WTC11 (cell line): ENCODE measurements at regions not wholly inside any gene's neighbourhood (a gene's known extent, or its start where the extent isn't known, plus 50 kb on each side); places are given as distances from the start of the nearest gene placed in this dataset.

Source experiments
- ATAC-seq: fragments of 200-7000 bp; cut with Tn5 transposase; 2 replicates; pipeline ENCODE4 v1.10.0; 2021; ENCODE audit warnings: mild to moderate bottlenecking, moderate library complexity
- CTCF ChIA-PET: fragments of 300-600 bp; sonication (Branson Sonifier 250); formaldehyde crosslinking; loops from one replicate; lab custom pipeline; 2021; ENCODE audit warnings: antibody characterized with exemption; lab: Charles Lee
- POLR2A ChIA-PET: fragments of 350-600 bp; sonication (Branson Sonifier 250); formaldehyde crosslinking; loops from one replicate; lab custom pipeline; 2021; ENCODE audit warnings: antibody characterized with exemption; lab: Charles Lee
- DNase-seq: peaks from one replicate; pipeline ENCODE4 v3.0.0; 2021; ENCODE audit warnings: low spot score
- H3K27ac Mint-ChIP-seq: 2 replicates; pipeline ENCODE4 v1.8.0; 2021; ENCODE audit warnings: mixed read lengths
- H3K27me3 Mint-ChIP-seq: 2 replicates; pipeline ENCODE4 v1.8.0; 2021; ENCODE audit warnings: low read depth, mild to moderate bottlenecking, moderate library complexity, mixed read lengths
- H3K36me3 Mint-ChIP-seq: 2 replicates; pipeline ENCODE4 v1.8.0; 2021; ENCODE audit warnings: mixed read lengths
- H3K4me1 Mint-ChIP-seq: 2 replicates; pipeline ENCODE4 v1.8.0; 2022; ENCODE audit warnings: mixed read lengths
- H3K4me3 Mint-ChIP-seq: 2 replicates; pipeline ENCODE4 v1.8.0; 2021; ENCODE audit warnings: mild to moderate bottlenecking, moderate library complexity, mixed read lengths
- H3K9me3 Mint-ChIP-seq: 2 replicates; pipeline ENCODE4 v1.8.0; 2021; ENCODE audit warnings: mixed read lengths
- ELF4 ChIP-seq: sonication (generic); formaldehyde crosslinking; IDR thresholded peaks from 2 replicates; pipeline ENCODE4 v1.8.1; 2022; ENCODE audit warnings: low read depth, mild to moderate bottlenecking, moderate library complexity, missing genetic modification reagents
- ETV6 ChIP-seq: sonication (generic); formaldehyde crosslinking; IDR thresholded peaks from 2 replicates; pipeline ENCODE4 v1.8.1; 2022; ENCODE audit warnings: mild to moderate bottlenecking, missing genetic modification reagents
- GTF2I ChIP-seq: fragments of 250-450 bp; sonication (Bioruptor Pico); conservative IDR thresholded peaks from 2 replicates; pipeline ENCODE4 v1.4.0; 2021; ENCODE audit warnings: mild to moderate bottlenecking
- JUN ChIP-seq: sonication (generic); formaldehyde crosslinking; IDR thresholded peaks from 2 replicates; pipeline ENCODE4 v1.8.0; 2023; ENCODE audit warnings: mild to moderate bottlenecking, missing genetic modification reagents
- MYBL2 ChIP-seq: sonication (generic); formaldehyde crosslinking; IDR thresholded peaks from 2 replicates; pipeline ENCODE4 v1.8.1; 2023; ENCODE audit warnings: mild to moderate bottlenecking, moderate library complexity, missing genetic modification reagents
- NFE2L1 ChIP-seq: sonication (generic); formaldehyde crosslinking; IDR thresholded peaks from 2 replicates; pipeline ENCODE4 v1.8.1; 2023; ENCODE audit warnings: missing genetic modification reagents
- NR1H2 ChIP-seq: sonication (generic); formaldehyde crosslinking; IDR thresholded peaks from 2 replicates; pipeline ENCODE4 v1.9.0; 2021; ENCODE audit warnings: mild to moderate bottlenecking, moderate library complexity, missing genetic modification reagents
- NR3C1 ChIP-seq: sonication (generic); formaldehyde crosslinking; conservative IDR thresholded peaks from 2 replicates; pipeline ENCODE4 v1.8.1; 2023; ENCODE audit warnings: low read depth, mild to moderate bottlenecking, missing genetic modification reagents
- SP1 ChIP-seq: sonication (generic); formaldehyde crosslinking; conservative IDR thresholded peaks from 2 replicates; pipeline ENCODE4 v1.8.1; 2022; ENCODE audit warnings: missing genetic modification reagents
- TEAD1 ChIP-seq: sonication (generic); formaldehyde crosslinking; IDR thresholded peaks from 2 replicates; pipeline ENCODE4 v1.8.0; 2022; ENCODE audit warnings: mild to moderate bottlenecking, missing genetic modification reagents
- TP53 ChIP-seq: sonication (generic); formaldehyde crosslinking; IDR thresholded peaks from 2 replicates; pipeline ENCODE4 v1.8.1; 2023; ENCODE audit warnings: mild to moderate bottlenecking, missing genetic modification reagents
- ZNF138 ChIP-seq: sonication (generic); formaldehyde crosslinking; conservative IDR thresholded peaks from 2 replicates; pipeline ENCODE4 v1.8.1; 2022; ENCODE audit warnings: mild to moderate bottlenecking, moderate library complexity, missing genetic modification reagents
- ZNF232 ChIP-seq: sonication (generic); formaldehyde crosslinking; IDR thresholded peaks from 2 replicates; pipeline ENCODE4 v1.8.0; 2022; ENCODE audit warnings: mild to moderate bottlenecking, missing genetic modification reagents
- TF ChIP-seq, protein P1 (sequence below): sonication (generic); formaldehyde crosslinking; IDR thresholded peaks from 2 replicates; pipeline ENCODE4 v1.8.1; 2023; ENCODE audit warnings: mild to moderate bottlenecking, moderate library complexity, missing genetic modification reagents
- TF ChIP-seq, protein P2 (sequence below): sonication (generic); formaldehyde crosslinking; IDR thresholded peaks from 2 replicates; pipeline ENCODE4 v1.8.0; 2022; ENCODE audit warnings: mild to moderate bottlenecking, missing genetic modification reagents
- TF ChIP-seq, protein P3 (sequence below): sonication (generic); formaldehyde crosslinking; IDR thresholded peaks from 2 replicates; pipeline ENCODE4 v1.8.0; 2022; ENCODE audit warnings: mild to moderate bottlenecking, missing genetic modification reagents
- TF ChIP-seq, protein P4 (sequence below): sonication (generic); formaldehyde crosslinking; IDR thresholded peaks from 2 replicates; pipeline ENCODE4 v1.8.1; 2023; ENCODE audit warnings: mild to moderate bottlenecking, missing genetic modification reagents
- TF ChIP-seq, protein P5 (sequence below): fragments of 250-450 bp; sonication (Bioruptor Pico); IDR thresholded peaks from 2 replicates; pipeline ENCODE4 v1.9.0; 2021; ENCODE audit warnings: mild to moderate bottlenecking
- TF ChIP-seq, protein P6 (sequence below): sonication (generic); formaldehyde crosslinking; IDR thresholded peaks from 2 replicates; pipeline ENCODE4 v1.8.0; 2023; ENCODE audit warnings: missing genetic modification reagents
- TF ChIP-seq, protein P7 (sequence below): fragments of 250-450 bp; sonication (Bioruptor Pico); IDR thresholded peaks from 2 replicates; pipeline ENCODE4 v2.1.2; 2022; ENCODE audit warnings: mild to moderate bottlenecking, moderate library complexity

DNA sequence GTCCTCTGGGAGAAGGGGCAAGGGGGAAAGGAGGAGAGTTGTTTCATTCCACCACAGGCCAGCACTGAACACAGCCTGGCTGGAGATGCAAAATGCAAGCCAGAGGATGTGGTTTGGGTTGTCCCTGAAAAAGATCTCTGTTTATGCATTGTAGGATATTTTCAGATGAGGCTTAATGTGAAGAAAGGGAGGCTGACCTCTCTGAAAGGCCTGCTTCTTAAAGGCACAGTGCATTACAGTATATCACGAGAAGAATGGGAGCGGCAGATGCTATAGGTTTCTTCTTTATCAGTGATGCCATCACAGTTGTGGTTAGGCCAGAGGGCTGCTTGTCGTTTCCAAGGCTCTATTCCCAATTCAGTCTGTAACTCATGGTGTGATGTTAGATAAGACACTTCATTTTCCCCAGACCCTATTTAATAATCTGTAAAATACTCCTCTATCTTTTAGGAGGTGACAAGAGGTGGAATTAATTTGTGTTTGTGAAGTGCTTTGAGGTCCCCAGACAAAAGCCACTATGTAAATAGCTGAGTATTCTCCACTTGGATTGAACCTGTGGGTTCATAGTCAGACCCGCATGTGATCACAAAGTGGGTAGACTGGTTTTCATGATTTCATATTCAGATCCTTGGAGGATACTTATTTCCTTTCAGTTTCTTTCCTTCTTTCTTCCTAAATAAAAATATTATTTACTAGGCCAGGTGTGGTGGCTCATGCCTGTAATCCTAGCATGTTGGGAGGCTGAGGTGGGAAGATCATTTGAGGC lies 76.5 kb upstream of the WDR26 start (continued):
- TF ChIP-seq, protein P1, sequence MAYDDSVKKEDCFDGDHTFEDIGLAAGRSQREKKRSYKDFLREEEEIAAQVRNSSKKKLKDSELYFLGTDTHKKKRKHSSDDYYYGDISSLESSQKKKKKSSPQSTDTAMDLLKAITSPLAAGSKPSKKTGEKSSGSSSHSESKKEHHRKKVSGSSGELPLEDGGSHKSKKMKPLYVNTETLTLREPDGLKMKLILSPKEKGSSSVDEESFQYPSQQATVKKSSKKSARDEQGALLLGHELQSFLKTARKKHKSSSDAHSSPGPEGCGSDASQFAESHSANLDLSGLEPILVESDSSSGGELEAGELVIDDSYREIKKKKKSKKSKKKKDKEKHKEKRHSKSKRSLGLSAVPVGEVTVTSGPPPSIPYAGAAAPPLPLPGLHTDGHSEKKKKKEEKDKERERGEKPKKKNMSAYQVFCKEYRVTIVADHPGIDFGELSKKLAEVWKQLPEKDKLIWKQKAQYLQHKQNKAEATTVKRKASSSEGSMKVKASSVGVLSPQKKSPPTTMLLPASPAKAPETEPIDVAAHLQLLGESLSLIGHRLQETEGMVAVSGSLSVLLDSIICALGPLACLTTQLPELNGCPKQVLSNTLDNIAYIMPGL (CRISPR knock-in tag): no peak
- TF ChIP-seq TEAD1 (CRISPR knock-in tag) (no peak), NFE2L1 (CRISPR knock-in tag) (no peak), MYBL2 (no peak), TP53 (CRISPR knock-in tag) (no peak)
- TF ChIP-seq, protein P2, sequence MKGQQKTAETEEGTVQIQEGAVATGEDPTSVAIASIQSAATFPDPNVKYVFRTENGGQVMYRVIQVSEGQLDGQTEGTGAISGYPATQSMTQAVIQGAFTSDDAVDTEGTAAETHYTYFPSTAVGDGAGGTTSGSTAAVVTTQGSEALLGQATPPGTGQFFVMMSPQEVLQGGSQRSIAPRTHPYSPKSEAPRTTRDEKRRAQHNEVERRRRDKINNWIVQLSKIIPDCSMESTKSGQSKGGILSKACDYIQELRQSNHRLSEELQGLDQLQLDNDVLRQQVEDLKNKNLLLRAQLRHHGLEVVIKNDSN: no peak
- TF ChIP-seq, all 79 proteins: peak for 0

DNA sequence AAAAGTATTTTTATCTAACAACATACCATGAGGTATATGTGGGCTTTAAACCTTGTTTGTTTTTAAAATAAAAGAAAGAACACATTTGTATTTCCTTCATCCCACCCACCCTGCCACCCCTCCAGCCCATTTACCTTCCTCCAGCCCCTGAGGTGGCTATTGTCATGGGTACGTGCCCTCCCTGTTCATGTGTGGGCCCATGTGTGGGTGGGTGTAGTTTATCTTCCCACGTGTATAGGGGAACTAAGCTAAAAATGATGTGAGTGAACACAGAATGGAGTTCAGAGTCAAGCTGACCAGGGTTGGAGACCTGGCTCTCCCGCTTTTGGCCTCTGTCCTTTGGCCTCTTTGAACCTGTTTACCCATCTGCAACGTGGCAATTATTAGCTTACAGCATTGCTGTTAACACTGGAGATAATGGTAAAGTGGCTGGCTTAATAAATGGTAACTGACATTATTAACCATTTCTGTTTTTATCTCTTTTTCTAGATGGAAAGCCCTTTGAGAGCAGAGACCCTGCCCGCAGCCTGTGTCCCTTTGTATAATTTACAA lies 78.1 kb upstream of the WDR26 start:
- TF ChIP-seq GTF2I (CRISPR knock-in tag): no peak
- no peak for TF ChIP-seq MYBL2
- TF ChIP-seq, protein P3, sequence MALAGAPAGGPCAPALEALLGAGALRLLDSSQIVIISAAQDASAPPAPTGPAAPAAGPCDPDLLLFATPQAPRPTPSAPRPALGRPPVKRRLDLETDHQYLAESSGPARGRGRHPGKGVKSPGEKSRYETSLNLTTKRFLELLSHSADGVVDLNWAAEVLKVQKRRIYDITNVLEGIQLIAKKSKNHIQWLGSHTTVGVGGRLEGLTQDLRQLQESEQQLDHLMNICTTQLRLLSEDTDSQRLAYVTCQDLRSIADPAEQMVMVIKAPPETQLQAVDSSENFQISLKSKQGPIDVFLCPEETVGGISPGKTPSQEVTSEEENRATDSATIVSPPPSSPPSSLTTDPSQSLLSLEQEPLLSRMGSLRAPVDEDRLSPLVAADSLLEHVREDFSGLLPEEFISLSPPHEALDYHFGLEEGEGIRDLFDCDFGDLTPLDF (CRISPR knock-in tag): no peak
- no peak for TF ChIP-seq NFE2L1 (CRISPR knock-in tag)
- no peak for TF ChIP-seq JUN
- TF ChIP-seq, protein P4, sequence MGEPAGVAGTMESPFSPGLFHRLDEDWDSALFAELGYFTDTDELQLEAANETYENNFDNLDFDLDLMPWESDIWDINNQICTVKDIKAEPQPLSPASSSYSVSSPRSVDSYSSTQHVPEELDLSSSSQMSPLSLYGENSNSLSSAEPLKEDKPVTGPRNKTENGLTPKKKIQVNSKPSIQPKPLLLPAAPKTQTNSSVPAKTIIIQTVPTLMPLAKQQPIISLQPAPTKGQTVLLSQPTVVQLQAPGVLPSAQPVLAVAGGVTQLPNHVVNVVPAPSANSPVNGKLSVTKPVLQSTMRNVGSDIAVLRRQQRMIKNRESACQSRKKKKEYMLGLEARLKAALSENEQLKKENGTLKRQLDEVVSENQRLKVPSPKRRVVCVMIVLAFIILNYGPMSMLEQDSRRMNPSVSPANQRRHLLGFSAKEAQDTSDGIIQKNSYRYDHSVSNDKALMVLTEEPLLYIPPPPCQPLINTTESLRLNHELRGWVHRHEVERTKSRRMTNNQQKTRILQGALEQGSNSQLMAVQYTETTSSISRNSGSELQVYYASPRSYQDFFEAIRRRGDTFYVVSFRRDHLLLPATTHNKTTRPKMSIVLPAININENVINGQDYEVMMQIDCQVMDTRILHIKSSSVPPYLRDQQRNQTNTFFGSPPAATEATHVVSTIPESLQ (CRISPR knock-in tag): no peak
- TF ChIP-seq ETV6: no peak
- TF ChIP-seq ELF4 (CRISPR knock-in tag): no peak
- no peak for TF ChIP-seq ZNF138 (CRISPR knock-in tag)
- TF ChIP-seq, protein P5, sequence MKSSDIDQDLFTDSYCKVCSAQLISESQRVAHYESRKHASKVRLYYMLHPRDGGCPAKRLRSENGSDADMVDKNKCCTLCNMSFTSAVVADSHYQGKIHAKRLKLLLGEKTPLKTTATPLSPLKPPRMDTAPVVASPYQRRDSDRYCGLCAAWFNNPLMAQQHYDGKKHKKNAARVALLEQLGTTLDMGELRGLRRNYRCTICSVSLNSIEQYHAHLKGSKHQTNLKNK (CRISPR knock-in tag): no peak
- no peak for TF ChIP-seq NR3C1 (CRISPR knock-in tag)
- TF ChIP-seq, protein P6, sequence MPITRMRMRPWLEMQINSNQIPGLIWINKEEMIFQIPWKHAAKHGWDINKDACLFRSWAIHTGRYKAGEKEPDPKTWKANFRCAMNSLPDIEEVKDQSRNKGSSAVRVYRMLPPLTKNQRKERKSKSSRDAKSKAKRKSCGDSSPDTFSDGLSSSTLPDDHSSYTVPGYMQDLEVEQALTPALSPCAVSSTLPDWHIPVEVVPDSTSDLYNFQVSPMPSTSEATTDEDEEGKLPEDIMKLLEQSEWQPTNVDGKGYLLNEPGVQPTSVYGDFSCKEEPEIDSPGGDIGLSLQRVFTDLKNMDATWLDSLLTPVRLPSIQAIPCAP (CRISPR knock-in tag): no peak
- no peak for TF ChIP-seq ZNF232
- TF ChIP-seq TP53 (CRISPR knock-in tag): no peak
- TF ChIP-seq, protein P1 (CRISPR knock-in tag): no peak
- no peak for TF ChIP-seq SP1 (CRISPR knock-in tag)
- TF ChIP-seq, protein P7, sequence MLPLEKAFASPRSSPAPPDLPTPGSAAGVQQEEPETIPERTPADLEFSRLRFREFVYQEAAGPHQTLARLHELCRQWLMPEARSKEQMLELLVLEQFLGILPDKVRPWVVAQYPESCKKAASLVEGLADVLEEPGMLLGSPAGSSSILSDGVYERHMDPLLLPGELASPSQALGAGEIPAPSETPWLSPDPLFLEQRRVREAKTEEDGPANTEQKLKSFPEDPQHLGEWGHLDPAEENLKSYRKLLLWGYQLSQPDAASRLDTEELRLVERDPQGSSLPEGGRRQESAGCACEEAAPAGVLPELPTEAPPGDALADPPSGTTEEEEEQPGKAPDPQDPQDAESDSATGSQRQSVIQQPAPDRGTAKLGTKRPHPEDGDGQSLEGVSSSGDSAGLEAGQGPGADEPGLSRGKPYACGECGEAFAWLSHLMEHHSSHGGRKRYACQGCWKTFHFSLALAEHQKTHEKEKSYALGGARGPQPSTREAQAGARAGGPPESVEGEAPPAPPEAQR (CRISPR knock-in tag): no peak
- no peak for TF ChIP-seq NR1H2 (CRISPR knock-in tag)
- no peaks in the 10 kb centered on the region; the same call in 1 of the 2 replicates for H3K27me3 Mint-ChIP-seq
- no peak overlapping the region for H3K4me3 Mint-ChIP-seq
- H3K4me1 Mint-ChIP-seq: peaks cover 20% of the 10 kb centered on the region
- H3K27ac Mint-ChIP-seq: 0 out of 2 replicates have a peak overlapping the region, but pooled peaks have one; percentile 14
- H3K36me3 Mint-ChIP-seq: no peaks in the 10 kb centered on the region
- ATAC-seq: no peak
- CTCF ChIA-PET: interaction anchor here (0.7 to 5.7 kb wide), 17 partner anchors 14 to 417 kb away, joined by 3 to 76 read pairs (median 4); partner anchors contain the start of gene CNIH3
- POLR2A ChIA-PET: no interaction called here
- no peaks in the 10 kb centered on the region for H3K9me3 Mint-ChIP-seq
- DNase-seq: no peak
